Breast epithelium (tissue), 3 donors: ENCODE measurements at regions not wholly inside any gene's neighbourhood (a gene's known extent, or its start where the extent isn't known, plus 50 kb on each side); places are given as distances from the start of the nearest gene placed in this dataset.

Experiments
- CTCF ChIP-seq, 3 donors: fragments of 450-650 bp; IDR thresholded peaks; one replicate each; pipeline ENCODE4 v1.5.1; 2016 to 2017; ENCODE audit warnings: antibody characterized with exemption in 3 of 3, mild to moderate bottlenecking in 3 of 3, moderate library complexity in 3 of 3
- POLR2A ChIP-seq: fragments of 450-650 bp; IDR thresholded peaks from one replicate; pipeline ENCODE4 v1.6.1; 2016; ENCODE audit warnings: antibody characterized with exemption, mild to moderate bottlenecking, moderate library complexity
- POLR2AphosphoS5 ChIP-seq, 3 donors: sonication (generic); formaldehyde crosslinking; IDR thresholded peaks; one replicate each; pipeline ENCODE4 v1.6.1; 2017; ENCODE audit warnings: antibody characterized with exemption in 3 of 3

GRCh38 chr2:204486805-204487204 lies 58.5 kb upstream of the PARD3B start:
- TF ChIP-seq CTCF (IDR thresholded peaks at IDR 0.05) (no peak), POLR2AphosphoS5 (IDR thresholded peaks at IDR 0.05) (no peak), POLR2A (no peak)
